Occipital lobe (tissue), 1 donor: ENCODE measurements at regions not wholly inside any gene's neighbourhood (a gene's known extent, or its start where the extent isn't known, plus 50 kb on each side); places are given as distances from the start of the nearest gene placed in this dataset.

Experiments used
- DNase-seq: peaks from one replicate; lab custom pipeline; 2025; lab: John Stamatoyannopoulos, UW

- DNase-seq = no peak
Observed at GRCh38 chr5:117094114-117094815, 519.6 kb upstream of the SEMA6A start.

GRCh38 chr5:117093653-117094052 is 519.0 kb upstream of the SEMA6A start:
- no peak for DNase-seq

- DNase-seq = no peak
Observed at GRCh38 chr5:117089001-117089400, 514.4 kb upstream of the SEMA6A start.

- DNase-seq = no peak
Observed at GRCh38 chr5:117088176-117088575, 513.6 kb upstream of the SEMA6A start.

- no peak for DNase-seq
Observed at GRCh38 chr5:117084067-117084466, 509.4 kb upstream of the SEMA6A start.

- no peak for DNase-seq
Observed at GRCh38 chr5:117082977-117083376, 508.4 kb upstream of the SEMA6A start.

GRCh38 chr5:117077142-117077541 is 502.5 kb upstream of the SEMA6A start:
- no peak for DNase-seq

GRCh38 chr5:117072439-117072838 is 497.8 kb upstream of the SEMA6A start:
- no peak for DNase-seq

GRCh38 chr5:117065800-117066199 is 491.2 kb upstream of the SEMA6A start:
- no peak for DNase-seq

GRCh38 chr5:117065161-117065560 is 490.5 kb upstream of the SEMA6A start:
- no peak for DNase-seq

GRCh38 chr5:117060099-117060498 is 485.5 kb upstream of the SEMA6A start:
- DNase-seq = no peak

- DNase-seq = no peak
Observed at GRCh38 chr5:117058740-117059139, 484.1 kb upstream of the SEMA6A start.

GRCh38 chr5:117055517-117055916 is 480.9 kb upstream of the SEMA6A start:
- DNase-seq = no peak

- no peak for DNase-seq
Observed at GRCh38 chr5:117054911-117055310, 480.3 kb upstream of the SEMA6A start.

- no peak for DNase-seq
Observed at GRCh38 chr5:117054141-117054540, 479.5 kb upstream of the SEMA6A start.

- DNase-seq = no peak
Observed at GRCh38 chr5:117041926-117042595, 467.4 kb upstream of the SEMA6A start.

GRCh38 chr5:117039035-117039434 is 464.4 kb upstream of the SEMA6A start:
- no peak for DNase-seq

- DNase-seq = no peak
Observed at GRCh38 chr5:117027384-117027783, 452.8 kb upstream of the SEMA6A start.

- no peak for DNase-seq
Observed at GRCh38 chr5:117020999-117021398, 446.4 kb upstream of the SEMA6A start.

- no peak for DNase-seq
Observed at GRCh38 chr5:117013280-117013877, 438.8 kb upstream of the SEMA6A start.

- DNase-seq = no peak
Observed at GRCh38 chr5:117010574-117010973, 436.0 kb upstream of the SEMA6A start.

GRCh38 chr5:116998024-116998423 is 423.4 kb upstream of the SEMA6A start:
- DNase-seq = no peak

- DNase-seq = no peak
Observed at GRCh38 chr5:116992681-116993080, 418.1 kb upstream of the SEMA6A start.
